HUDEP-2 (cell line): ENCODE measurements at regions not wholly inside any gene's neighbourhood (a gene's known extent, or its start where the extent isn't known, plus 50 kb on each side); places are given as distances from the start of the nearest gene placed in this dataset.

Experiments used
- DNase-seq, 76 experiments: peaks; one replicate each; lab custom pipeline; 2025; ENCODE audit not compliant: unreplicated experiment in 76 of 76; lab: John Stamatoyannopoulos, UW

GRCh38 chr1:234537236-234537635 is 58.3 kb upstream of the TARBP1 start:
- DNase-seq, result no peak

- no peak for DNase-seq
These were observed 57.8 kb upstream of the TARBP1 start for GRCh38 chr1:234536741-234537140.

GRCh38 chr1:234535763-234536515 is 57.0 kb upstream of the TARBP1 start:
- no peak for DNase-seq

- no peak for DNase-seq
These were observed 56.2 kb upstream of the TARBP1 start for GRCh38 chr1:234535218-234535617.

- DNase-seq, result peak in 8 of 76 experiments; percentile 9 to 24 (median 18)
These were observed 55.2 kb upstream of the TARBP1 start for GRCh38 chr1:234533975-234534876.

- DNase-seq, result no peak
These were observed 54.3 kb upstream of the TARBP1 start for GRCh38 chr1:234533034-234533891.

- no peak for DNase-seq
These were observed 53.5 kb upstream of the TARBP1 start for GRCh38 chr1:234532503-234532922.

- DNase-seq, result no peak
These were observed 52.2 kb upstream of the TARBP1 start for GRCh38 chr1:234531151-234531635.

- DNase-seq, result no peak
These were observed 51.7 kb upstream of the TARBP1 start for GRCh38 chr1:234530672-234531071.

- no peak for DNase-seq
These were observed 50.9 kb upstream of the TARBP1 start for GRCh38 chr1:234529950-234530237.

GRCh38 chr1:234529095-234529949 is 50.3 kb upstream of the TARBP1 start:
- DNase-seq, result no peak
